Endothelial cell of umbilical vein (primary cell): ENCODE measurements at regions not wholly inside any gene's neighbourhood (a gene's known extent, or its start where the extent isn't known, plus 50 kb on each side); places are given as distances from the start of the nearest gene placed in this dataset.

ENCODE experiments used
- BruUV-seq: library from RNA; stranded (reverse); fragments of 400-500 nt; replicated peaks from 2 replicates; lab custom pipeline; 2021; lab: Mats Ljungman, UMichigan
- CTCF ChIA-PET: fragments of 300-600, 350-600 bp; sonication (Branson Sonifier 250); formaldehyde crosslinking; loops from one replicate; lab custom pipeline; 2021; ENCODE audit warnings: antibody characterized with exemption, inconsistent platforms; lab: Charles Lee
- POLR2A ChIA-PET: fragments of 300-600, 350-600 bp; sonication (Branson Sonifier 250); formaldehyde crosslinking; loops from one replicate; lab custom pipeline; 2021; ENCODE audit warnings: antibody characterized with exemption, inconsistent platforms; lab: Charles Lee
- DNase-seq: peaks from one replicate; pipeline ENCODE4 v3.0.0-alpha.2; 2011; ENCODE audit warnings: low read depth, low spot score
- FAIRE-seq: peaks from 2 replicates; lab custom pipeline; 2011; peaks lifted over from hg19 to GRCh38; lab: Jason Lieb, UNC
- H2AFZ ChIP-seq: 2 replicates; pipeline ENCODE4 v1.6.0; 2012; ENCODE audit warnings: low read depth, low read length, control low read depth, inconsistent platforms
- H3K27ac ChIP-seq: 2 replicates; pipeline ENCODE4 v1.5.1; 2011; ENCODE audit warnings: low read depth, mild to moderate bottlenecking, control low read depth, low read length, moderate library complexity; ENCODE audit not compliant: insufficient read depth
- H3K27me3 ChIP-seq, 2 experiments: 2 replicates each; pipeline versions ENCODE4 v1.6.0 to v1.6.1; 2011; ENCODE audit warnings: low read length in 2 of 2, mixed read lengths in 1 of 2; ENCODE audit not compliant: control insufficient read depth in 2 of 2, insufficient read depth in 2 of 2
- H3K36me3 ChIP-seq, 2 experiments: 2 replicates in 1 of 2; 3 replicates in 1 of 2; pipeline ENCODE4 v1.5.1; 2011; ENCODE audit warnings: low read length in 2 of 2, mild to moderate bottlenecking in 1 of 2, moderate library complexity in 1 of 2; ENCODE audit not compliant: control insufficient read depth in 2 of 2, insufficient read depth in 2 of 2; ENCODE audit errors: extremely low read depth in 1 of 2
- H3K4me1 ChIP-seq: 3 replicates; pipeline ENCODE4 v1.5.1; 2011; ENCODE audit warnings: mild to moderate bottlenecking, low read length; ENCODE audit not compliant: control insufficient read depth, insufficient read depth; ENCODE audit errors: extremely low read depth
- H3K4me2 ChIP-seq: 2 replicates; pipeline ENCODE4 v1.6.1; 2011; ENCODE audit warnings: low read length, control low read depth, mixed read lengths; ENCODE audit not compliant: insufficient read depth
- H3K4me3 ChIP-seq, 3 experiments: fragments of 200-600 bp in 1 of 3; sonication (generic), shearing (Covaris generic) in 1 of 3; replicated peaks in 1 of 3; 2 replicates each; pipeline ENCODE4 v1.5.1; 2011 to 2016; ENCODE audit warnings: control low read depth in 3 of 3, low read length in 3 of 3, mild to moderate bottlenecking in 2 of 3, inconsistent platforms in 1 of 3, low read depth in 1 of 3, moderate library complexity in 1 of 3; ENCODE audit not compliant: insufficient read depth in 1 of 3
- H3K79me2 ChIP-seq: 2 replicates; pipeline ENCODE4 v1.6.0; 2012; ENCODE audit warnings: low read length, inconsistent platforms; ENCODE audit not compliant: control insufficient read depth, insufficient read depth
- H3K9ac ChIP-seq: replicated peaks from 2 replicates; pipeline ENCODE3; 2011; ENCODE audit warnings: low read length, control low read depth; ENCODE audit not compliant: insufficient read depth; ENCODE audit errors: extremely low read depth
- H3K9me1 ChIP-seq: replicated peaks from 3 replicates; pipeline ENCODE4 v1.6.0; 2011; ENCODE audit warnings: mild to moderate bottlenecking, low read length; ENCODE audit not compliant: control insufficient read depth, insufficient read depth; ENCODE audit errors: extremely low read depth
- H3K9me3 ChIP-seq: replicated peaks from 2 replicates; pipeline ENCODE4 v1.5.1; 2012; ENCODE audit warnings: low read length, inconsistent platforms; ENCODE audit not compliant: control insufficient read depth, insufficient read depth
- H4K20me1 ChIP-seq: replicated peaks from 2 replicates; pipeline ENCODE3; 2011; ENCODE audit warnings: mild to moderate bottlenecking, low read length; ENCODE audit not compliant: control insufficient read depth, insufficient read depth; ENCODE audit errors: extremely low read depth
- EZH2 ChIP-seq: IDR thresholded peaks from 2 replicates; pipeline ENCODE4 v1.6.1; 2012; ENCODE audit warnings: borderline replicate concordance, low read depth, mild to moderate bottlenecking, moderate library complexity, low read length, inconsistent platforms; ENCODE audit not compliant: severe bottlenecking
- FOS ChIP-seq: IDR thresholded peaks from 2 replicates; pipeline ENCODE4 v1.6.1; 2011; ENCODE audit warnings: mild to moderate bottlenecking, low read length, moderate library complexity, borderline replicate concordance; ENCODE audit not compliant: insufficient read depth
- GATA2 ChIP-seq: IDR thresholded peaks from 2 replicates; pipeline ENCODE4 v1.7.0; 2011; ENCODE audit warnings: low read depth, mild to moderate bottlenecking, moderate library complexity, mixed read lengths, low read length; ENCODE audit not compliant: insufficient read length, insufficient read depth
- MYC ChIP-seq: IDR thresholded peaks from one replicate; pipeline ENCODE4 v1.6.1; 2011; ENCODE audit warnings: mild to moderate bottlenecking, low read depth, low read length
- POLR2AphosphoS5 ChIP-seq: IDR thresholded peaks from 2 replicates; pipeline ENCODE4 v1.6.1; 2012; ENCODE audit warnings: low read depth, mild to moderate bottlenecking, control low read depth, low read length, moderate library complexity; ENCODE audit not compliant: insufficient read depth
- dilution Hi-C: fragments of 300-500 bp; cut with MboI; formaldehyde crosslinking; loops from one replicate; pipeline ENCODE4 v1.15.0; 2019; ENCODE audit warnings: low sequenced_read_pairs; ENCODE audit not compliant: extremely low pct_ligation_motif_present
- intact Hi-C: fragments of 100-400 bp; cut with micrococcal nuclease; formaldehyde crosslinking; loops from one replicate; pipeline ENCODE4 v1.10.0; 2022
- TF ChIP-seq, protein P1 (sequence below): IDR thresholded peaks from 2 replicates; pipeline ENCODE4 v1.6.1; 2011; ENCODE audit not compliant: insufficient read depth, insufficient read length
- TF ChIP-seq, protein P2 (sequence below), 2 donors: IDR thresholded peaks; 1 replicate in 1 of 2; 2 replicates in 1 of 2; pipeline ENCODE4 v1.5.1; 2011; ENCODE audit warnings: low read length in 2 of 2, mild to moderate bottlenecking in 2 of 2, moderate library complexity in 2 of 2, control low read depth in 1 of 2, inconsistent platforms in 1 of 2, low read depth in 1 of 2; ENCODE audit not compliant: insufficient read depth in 1 of 2; ENCODE audit errors: extremely low read depth in 1 of 2

DNA sequence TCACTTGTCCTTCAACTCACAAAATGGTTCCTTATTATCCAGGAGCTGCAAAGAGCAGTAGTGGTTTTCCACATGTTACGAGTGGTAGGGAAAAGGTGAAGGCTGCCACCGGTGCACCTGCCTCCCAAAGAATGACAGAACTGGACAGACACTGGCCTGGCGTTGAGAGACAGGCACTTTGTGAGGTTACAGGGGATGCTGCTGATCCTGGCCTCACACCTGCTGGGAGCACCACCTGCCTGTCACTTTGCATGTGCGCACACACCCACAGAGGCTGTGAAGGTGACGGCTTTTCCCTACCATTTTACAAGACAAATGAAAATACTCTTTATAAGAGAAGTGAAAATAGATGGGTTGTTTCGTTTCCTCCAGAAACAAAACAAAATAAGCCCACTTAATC lies 175.3 kb upstream of the B3GAT1 start:
- no peak overlapping the region for H2AFZ ChIP-seq
- no peaks in the 10 kb centered on the region for H3K79me2 ChIP-seq
- DNase-seq (no peak), FAIRE-seq (no peak)
- BruUV-seq = no TSS peak
- H3K27ac ChIP-seq = no peak overlapping the region
- TF ChIP-seq, protein P1, sequence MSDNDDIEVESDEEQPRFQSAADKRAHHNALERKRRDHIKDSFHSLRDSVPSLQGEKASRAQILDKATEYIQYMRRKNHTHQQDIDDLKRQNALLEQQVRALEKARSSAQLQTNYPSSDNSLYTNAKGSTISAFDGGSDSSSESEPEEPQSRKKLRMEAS = no peak
- no peak for TF ChIP-seq FOS
- no peak for TF ChIP-seq MYC
- no peak for TF ChIP-seq GATA2
- no peak for TF ChIP-seq POLR2AphosphoS5
- TF ChIP-seq EZH2 = no peak
- TF ChIP-seq, protein P2, sequence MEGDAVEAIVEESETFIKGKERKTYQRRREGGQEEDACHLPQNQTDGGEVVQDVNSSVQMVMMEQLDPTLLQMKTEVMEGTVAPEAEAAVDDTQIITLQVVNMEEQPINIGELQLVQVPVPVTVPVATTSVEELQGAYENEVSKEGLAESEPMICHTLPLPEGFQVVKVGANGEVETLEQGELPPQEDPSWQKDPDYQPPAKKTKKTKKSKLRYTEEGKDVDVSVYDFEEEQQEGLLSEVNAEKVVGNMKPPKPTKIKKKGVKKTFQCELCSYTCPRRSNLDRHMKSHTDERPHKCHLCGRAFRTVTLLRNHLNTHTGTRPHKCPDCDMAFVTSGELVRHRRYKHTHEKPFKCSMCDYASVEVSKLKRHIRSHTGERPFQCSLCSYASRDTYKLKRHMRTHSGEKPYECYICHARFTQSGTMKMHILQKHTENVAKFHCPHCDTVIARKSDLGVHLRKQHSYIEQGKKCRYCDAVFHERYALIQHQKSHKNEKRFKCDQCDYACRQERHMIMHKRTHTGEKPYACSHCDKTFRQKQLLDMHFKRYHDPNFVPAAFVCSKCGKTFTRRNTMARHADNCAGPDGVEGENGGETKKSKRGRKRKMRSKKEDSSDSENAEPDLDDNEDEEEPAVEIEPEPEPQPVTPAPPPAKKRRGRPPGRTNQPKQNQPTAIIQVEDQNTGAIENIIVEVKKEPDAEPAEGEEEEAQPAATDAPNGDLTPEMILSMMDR (IDR thresholded peaks at IDR 0.05; ENCODE audit: extremely low read depth in 1 of 2, insufficient read depth in 1 of 2, low read depth in 1 of 2, low read length in 2 of 2) = no peak
- H3K4me3 ChIP-seq = no peak overlapping the region
- H4K20me1 ChIP-seq = no peaks in the 10 kb centered on the region
- no peaks in the 10 kb centered on the region for H3K4me1 ChIP-seq
- no peaks in the 10 kb centered on the region for H3K36me3 ChIP-seq
- ChIA-PET POLR2A (no interaction called here), CTCF (no interaction called here)
- dilution Hi-C loops (no loop called here), intact Hi-C loops (no loop called here)
- H3K9ac ChIP-seq = no peak overlapping the region
- no peak overlapping the region for H3K4me2 ChIP-seq
- no peaks in the 10 kb centered on the region for H3K9me3 ChIP-seq
- H3K9me1 ChIP-seq = no peaks in the 10 kb centered on the region
- no peaks in the 10 kb centered on the region for H3K27me3 ChIP-seq
